ENCODE measurements at regions not wholly inside any gene's neighbourhood (a gene's known extent, or its start where the extent isn't known, plus 50 kb on each side); places are given as distances from the start of the nearest gene placed in this dataset.

DNA sequence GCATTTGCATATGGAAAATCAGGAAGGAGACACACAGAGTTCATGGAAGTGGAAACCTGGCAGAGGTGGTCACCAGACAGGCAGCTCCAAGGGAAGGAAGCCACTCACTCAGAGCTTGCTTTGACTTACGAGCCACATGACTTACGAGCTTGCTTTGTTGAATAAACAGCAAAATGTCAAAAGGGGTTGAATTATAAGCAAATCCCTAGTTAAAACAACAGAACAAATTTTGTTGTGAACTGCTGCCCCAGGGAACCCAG is 164.3 kb downstream of the SYK start:
- ChIA-PET POLR2A (no interaction called here), CTCF (no interaction called here)
- Histone ChIP-seq H3K27ac (ENCODE audit: low read length) (no peak overlapping the region), H3K4me3 (ENCODE audit: low read depth in 2 of 2, low read length in 2 of 2) (no peak overlapping the region), H3K27me3 (ENCODE audit: control insufficient read depth, insufficient read depth, low read length) (no peaks in the 10 kb centered on the region), H3K9me3 (ENCODE audit: control insufficient read depth, insufficient read depth, low read depth, low read length) (no peaks in the 10 kb centered on the region), H3K4me1 (ENCODE audit: control insufficient read depth, insufficient read depth, low read length) (no peaks in the 10 kb centered on the region), H3K36me3 (ENCODE audit: control insufficient read depth, insufficient read depth, low read length) (no peaks in the 10 kb centered on the region)
- TF ChIP-seq POLR2AphosphoS5 (IDR thresholded peaks at IDR 0.05; ENCODE audit: low read depth, low read length) (no peak), SIN3A (IDR thresholded peaks at IDR 0.05; ENCODE audit: borderline replicate concordance, insufficient read depth, low read depth, low read length) (no peak), TCF7L2 (IDR thresholded peaks at IDR 0.05; ENCODE audit: low read depth, low read length) (no peak)
- TF ChIP-seq, protein P1, sequence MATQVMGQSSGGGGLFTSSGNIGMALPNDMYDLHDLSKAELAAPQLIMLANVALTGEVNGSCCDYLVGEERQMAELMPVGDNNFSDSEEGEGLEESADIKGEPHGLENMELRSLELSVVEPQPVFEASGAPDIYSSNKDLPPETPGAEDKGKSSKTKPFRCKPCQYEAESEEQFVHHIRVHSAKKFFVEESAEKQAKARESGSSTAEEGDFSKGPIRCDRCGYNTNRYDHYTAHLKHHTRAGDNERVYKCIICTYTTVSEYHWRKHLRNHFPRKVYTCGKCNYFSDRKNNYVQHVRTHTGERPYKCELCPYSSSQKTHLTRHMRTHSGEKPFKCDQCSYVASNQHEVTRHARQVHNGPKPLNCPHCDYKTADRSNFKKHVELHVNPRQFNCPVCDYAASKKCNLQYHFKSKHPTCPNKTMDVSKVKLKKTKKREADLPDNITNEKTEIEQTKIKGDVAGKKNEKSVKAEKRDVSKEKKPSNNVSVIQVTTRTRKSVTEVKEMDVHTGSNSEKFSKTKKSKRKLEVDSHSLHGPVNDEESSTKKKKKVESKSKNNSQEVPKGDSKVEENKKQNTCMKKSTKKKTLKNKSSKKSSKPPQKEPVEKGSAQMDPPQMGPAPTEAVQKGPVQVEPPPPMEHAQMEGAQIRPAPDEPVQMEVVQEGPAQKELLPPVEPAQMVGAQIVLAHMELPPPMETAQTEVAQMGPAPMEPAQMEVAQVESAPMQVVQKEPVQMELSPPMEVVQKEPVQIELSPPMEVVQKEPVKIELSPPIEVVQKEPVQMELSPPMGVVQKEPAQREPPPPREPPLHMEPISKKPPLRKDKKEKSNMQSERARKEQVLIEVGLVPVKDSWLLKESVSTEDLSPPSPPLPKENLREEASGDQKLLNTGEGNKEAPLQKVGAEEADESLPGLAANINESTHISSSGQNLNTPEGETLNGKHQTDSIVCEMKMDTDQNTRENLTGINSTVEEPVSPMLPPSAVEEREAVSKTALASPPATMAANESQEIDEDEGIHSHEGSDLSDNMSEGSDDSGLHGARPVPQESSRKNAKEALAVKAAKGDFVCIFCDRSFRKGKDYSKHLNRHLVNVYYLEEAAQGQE (IDR thresholded peaks at IDR 0.05; ENCODE audit: insufficient read depth in 1 of 2, low read depth in 2 of 2, low read length in 1 of 2) = no peak
- TF ChIP-seq, protein P2, sequence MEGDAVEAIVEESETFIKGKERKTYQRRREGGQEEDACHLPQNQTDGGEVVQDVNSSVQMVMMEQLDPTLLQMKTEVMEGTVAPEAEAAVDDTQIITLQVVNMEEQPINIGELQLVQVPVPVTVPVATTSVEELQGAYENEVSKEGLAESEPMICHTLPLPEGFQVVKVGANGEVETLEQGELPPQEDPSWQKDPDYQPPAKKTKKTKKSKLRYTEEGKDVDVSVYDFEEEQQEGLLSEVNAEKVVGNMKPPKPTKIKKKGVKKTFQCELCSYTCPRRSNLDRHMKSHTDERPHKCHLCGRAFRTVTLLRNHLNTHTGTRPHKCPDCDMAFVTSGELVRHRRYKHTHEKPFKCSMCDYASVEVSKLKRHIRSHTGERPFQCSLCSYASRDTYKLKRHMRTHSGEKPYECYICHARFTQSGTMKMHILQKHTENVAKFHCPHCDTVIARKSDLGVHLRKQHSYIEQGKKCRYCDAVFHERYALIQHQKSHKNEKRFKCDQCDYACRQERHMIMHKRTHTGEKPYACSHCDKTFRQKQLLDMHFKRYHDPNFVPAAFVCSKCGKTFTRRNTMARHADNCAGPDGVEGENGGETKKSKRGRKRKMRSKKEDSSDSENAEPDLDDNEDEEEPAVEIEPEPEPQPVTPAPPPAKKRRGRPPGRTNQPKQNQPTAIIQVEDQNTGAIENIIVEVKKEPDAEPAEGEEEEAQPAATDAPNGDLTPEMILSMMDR (IDR thresholded peaks at IDR 0.05) = no peak
- DNase-seq (ENCODE audit: low read depth, low spot score) = no peak
- in situ Hi-C loops (cut with HindIII; ENCODE audit: low pct_unique_long_range_greater_than_20kb, low sequenced_read_pairs) (no loop called here), intact Hi-C loops (cut with micrococcal nuclease; ENCODE audit: unreplicated experiment) (no loop called here)
- no TSS peak for BruUV-seq (replicated peaks)
- no peak for ATAC-seq

DNA sequence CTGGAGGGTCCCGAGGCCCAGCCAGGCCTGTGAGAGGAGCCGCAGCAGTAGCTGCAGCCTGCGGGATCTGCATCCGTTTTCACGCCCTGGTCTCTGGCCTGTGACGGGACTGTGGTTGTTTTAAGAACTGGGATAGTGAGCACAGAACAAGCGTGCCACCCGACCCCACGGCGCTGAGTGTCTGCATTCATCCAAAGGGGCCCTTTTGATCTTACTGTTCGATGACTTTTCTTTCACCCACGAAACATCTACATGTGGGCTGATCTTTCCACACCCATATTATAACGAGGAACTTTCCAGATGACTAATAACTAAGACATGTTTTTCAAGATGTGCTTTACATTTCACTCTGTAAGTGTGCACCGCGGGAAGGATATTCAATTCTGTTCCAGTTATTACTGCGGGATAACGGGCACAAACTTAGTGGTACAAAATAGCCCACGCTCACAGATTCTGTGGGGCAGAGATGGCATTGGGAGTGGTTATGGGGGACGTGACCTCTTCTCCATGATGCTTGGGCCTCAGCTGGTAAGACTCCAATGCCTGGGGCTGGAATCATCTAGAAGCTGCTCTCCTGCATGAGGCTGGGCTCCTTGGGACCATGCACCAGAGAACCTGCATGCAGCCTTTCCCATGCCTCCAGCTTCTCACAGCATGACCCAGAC is 165.0 kb downstream of the SYK start:
- POLR2A ChIA-PET = no interaction called here
- no peak for DNase-seq (ENCODE audit: low read depth, low spot score)

More for the DNA sequence above, 165.0 kb downstream of the SYK start:
- no TSS peak for BruUV-seq (replicated peaks)
- Histone ChIP-seq H3K27ac (ENCODE audit: low read length) (no peak overlapping the region), H3K36me3 (ENCODE audit: control insufficient read depth, insufficient read depth, low read length) (no peaks in the 10 kb centered on the region), H3K4me3 (ENCODE audit: low read depth in 2 of 2, low read length in 2 of 2) (no peak overlapping the region), H3K27me3 (ENCODE audit: control insufficient read depth, insufficient read depth, low read length) (no peaks in the 10 kb centered on the region), H3K4me1 (ENCODE audit: control insufficient read depth, insufficient read depth, low read length) (no peaks in the 10 kb centered on the region), H3K9me3 (ENCODE audit: control insufficient read depth, insufficient read depth, low read depth, low read length) (no peaks in the 10 kb centered on the region)
- TF ChIP-seq TCF7L2 (IDR thresholded peaks at IDR 0.05; ENCODE audit: low read depth, low read length) (no peak), SIN3A (IDR thresholded peaks at IDR 0.05; ENCODE audit: borderline replicate concordance, insufficient read depth, low read depth, low read length) (no peak), POLR2AphosphoS5 (IDR thresholded peaks at IDR 0.05; ENCODE audit: low read depth, low read length) (no peak)
- TF ChIP-seq, protein P2 (IDR thresholded peaks at IDR 0.05) = no peak
- TF ChIP-seq, protein P1 (IDR thresholded peaks at IDR 0.05; ENCODE audit: insufficient read depth in 1 of 2, low read depth in 2 of 2, low read length in 1 of 2) = no peak
- intact Hi-C loops (cut with micrococcal nuclease; ENCODE audit: unreplicated experiment) (no loop called here), in situ Hi-C loops (cut with HindIII; ENCODE audit: low pct_unique_long_range_greater_than_20kb, low sequenced_read_pairs) (no loop called here)
- no peak for ATAC-seq
- CTCF ChIA-PET = no interaction called here
